ENCODE measurements at regions not wholly inside any gene's neighbourhood (a gene's known extent, or its start where the extent isn't known, plus 50 kb on each side); places are given as distances from the start of the nearest gene placed in this dataset.

GRCh38 chr2:21803550-21803949, 679.8 kb downstream of the TDRD15 start:
- Histone ChIP-seq H3K14ac (replicated peaks; ENCODE audit: low read depth, low read length) (no peak overlapping the region), H2BK120ac (ENCODE audit: low read depth, low read length) (no peak overlapping the region), H2AK5ac (ENCODE audit: low read depth, low read length) (no peak overlapping the region), H3K79me1 (ENCODE audit: low read depth in 1 of 2, low read length in 2 of 2) (no peaks in the 10 kb centered on the region), H2BK15ac (ENCODE audit: low read depth, low read length) (no peak overlapping the region), H3K18ac (ENCODE audit: low read depth, low read length) (no peak overlapping the region), H3K4me3 (ENCODE audit: insufficient read depth, low read depth, low read length) (no peak overlapping the region), H4K5ac (ENCODE audit: low read depth, low read length) (no peak overlapping the region), H3K9me3 (ENCODE audit: control insufficient read depth, insufficient read depth, low read length) (peaks cover 2% of the 10 kb centered on the region), H3K4me1 (ENCODE audit: control insufficient read depth, insufficient read depth, low read length) (no peaks in the 10 kb centered on the region), H4K20me1 (ENCODE audit: insufficient read depth, low read length) (no peaks in the 10 kb centered on the region), H3K56ac (ENCODE audit: extremely low read depth, insufficient read depth, low read length) (no peak overlapping the region), H3K23ac (ENCODE audit: low read depth, low read length) (no peak overlapping the region), H3K4me2 (ENCODE audit: low read depth, low read length) (no peak overlapping the region), H3K36me3 (ENCODE audit: control insufficient read depth, insufficient read depth, low read length) (no peaks in the 10 kb centered on the region), H4K8ac (ENCODE audit: low read depth in 2 of 2, low read length in 2 of 2) (no peak overlapping the region), H3K9ac (ENCODE audit: low read depth, low read length) (no peak overlapping the region), H3K27me3 (ENCODE audit: control insufficient read depth, insufficient read depth, low read length) (peaks cover 2% of the 10 kb centered on the region), H2BK5ac (ENCODE audit: low read depth, low read length, poor library complexity, severe bottlenecking) (no peak overlapping the region), H2AK9ac (replicated peaks; ENCODE audit: low read depth, low read length, poor library complexity) (no peak overlapping the region), H4K91ac (ENCODE audit: insufficient read depth, low read depth, low read length) (no peak overlapping the region), H3K27ac (ENCODE audit: insufficient read depth, low read length) (no peak overlapping the region), H3K4ac (ENCODE audit: low read depth, low read length) (no peak overlapping the region), H2AFZ (replicated peaks; ENCODE audit: low read length, poor library complexity) (no peak overlapping the region), H3K9me1 (ENCODE audit: insufficient read depth, low read length) (no peaks in the 10 kb centered on the region), H2BK20ac (ENCODE audit: low read depth, low read length) (no peak overlapping the region)
- ChIA-PET POLR2A (ENCODE audit: unreplicated experiment) (no interaction called here), CTCF (no interaction called here)
- in situ Hi-C loops (cut with MboI; ENCODE audit: low sequenced_read_pairs), result no loop called here
- DNase-seq (no peak), ATAC-seq (ENCODE audit: low read depth) (no peak)
- BruUV-seq (replicated peaks), result no TSS peak
- dilution Hi-C loops (cut with HindIII; ENCODE audit: low sequenced_read_pairs, unreplicated experiment), result no loop called here
- TF ChIP-seq POLR2A (IDR thresholded peaks at IDR 0.05; ENCODE audit: low read depth, low read length) (no peak), RAD21 (IDR thresholded peaks at IDR 0.05; ENCODE audit: low read length) (no peak), BHLHE40 (IDR thresholded peaks at IDR 0.05; ENCODE audit: low read depth, low read length) (no peak), ELK1 (IDR thresholded peaks at IDR 0.05; ENCODE audit: borderline replicate concordance, low read depth, low read length) (no peak), CTCF (conservative IDR thresholded peaks at IDR 0.05; ENCODE audit: low read depth, low read length) (no peak), CEBPB (IDR thresholded peaks at IDR 0.05; ENCODE audit: low read depth, low read length) (no peak), USF2 (IDR thresholded peaks at IDR 0.05; ENCODE audit: low read depth, low read length) (no peak), FOS (IDR thresholded peaks at IDR 0.05; ENCODE audit: low read depth, low read length) (no peak), NFE2L2 (IDR thresholded peaks at IDR 0.05; ENCODE audit: low read depth, low read length) (no peak), RFX5 (IDR thresholded peaks at IDR 0.05; ENCODE audit: low read depth, low read length) (no peak), CHD1 (IDR thresholded peaks at IDR 0.05; ENCODE audit: low read depth, low read length) (no peak), SMC3 (IDR thresholded peaks at IDR 0.05; ENCODE audit: low read depth, low read length) (no peak)
- intact Hi-C loops (cut with micrococcal nuclease), result no loop called here
- no CpG with 5 or more reads among the region's 3 CpGs for WGBS, 2 experiments (ENCODE audit: extremely low coverage in 2 of 2, insufficient read length in 1 of 2)

Measured in IMR-90 (cell line).